ENCODE measurements at regions not wholly inside any gene's neighbourhood (a gene's known extent, or its start where the extent isn't known, plus 50 kb on each side); places are given as distances from the start of the nearest gene placed in this dataset.

GRCh38 chr6:46072866-46073265 is 56.9 kb upstream of the ENPP4 start:
- no peak for DNase-seq

- peak; percentile 7 for DNase-seq
These were observed 51.5 kb upstream of the ENPP4 start for GRCh38 chr6:46078294-46078693.

DNA sequence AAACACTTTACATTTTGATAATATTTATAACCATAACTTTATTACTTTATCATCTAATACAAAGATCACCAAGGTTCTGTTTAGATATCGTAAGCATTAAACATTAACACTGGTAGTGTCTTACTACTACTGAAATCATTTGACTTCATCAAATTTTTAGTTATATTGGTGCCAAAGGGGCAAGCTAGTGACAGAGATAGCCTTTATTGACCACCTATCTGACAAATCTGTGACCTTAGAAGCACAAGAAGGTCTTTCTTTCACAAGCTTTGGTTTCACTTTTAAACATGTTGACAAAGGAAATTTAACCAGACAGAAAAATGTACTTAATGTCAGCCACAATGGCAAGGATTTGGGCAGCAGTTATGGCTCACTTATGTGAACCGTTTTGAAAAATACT is 50.7 kb upstream of the ENPP4 start:
- DNase-seq, result no peak

Data from stimulated activated CD4-positive, alpha-beta T cell treated with anti-CD3 and anti-CD28 coated beads, Interleukin-4, amount 100 ng/mL, for 1 hour (primary cell).